A549 (cell line): ENCODE measurements at regions not wholly inside any gene's neighbourhood (a gene's known extent, or its start where the extent isn't known, plus 50 kb on each side); places are given as distances from the start of the nearest gene placed in this dataset.

Experiments used
- ATAC-seq, 2 experiments: fragments of 200-7000 bp in 1 of 2; fragments of >200 bp in 1 of 2; cut with Nextera tagmentation in 1 of 2; cut with Tn5 transposase in 1 of 2; 3 replicates each; pipeline versions ENCODE4 v1.8.0 to v1.9.1; 2018 to 2020; ENCODE audit warnings: mild to moderate bottlenecking in 1 of 2, moderate library complexity in 1 of 2
- CTCF ChIA-PET: fragments of 300-600 bp; sonication (Branson Sonifier 250); formaldehyde crosslinking; extraction: SDS; loops from one replicate; lab custom pipeline; 2021; ENCODE audit warnings: antibody characterized with exemption, inconsistent platforms; lab: Yijun Ruan, JAX
- POLR2A ChIA-PET: fragments of 350-600 bp; formaldehyde crosslinking; extraction: SDS; loops from one replicate; lab custom pipeline; 2021; ENCODE audit warnings: antibody characterized with exemption, inconsistent platforms; lab: Yijun Ruan, JAX
- DNase-seq, 2 experiments: peaks; one replicate each; pipeline versions ENCODE4 v3.0.0 to v3.0.0-alpha.2; 2011 to 2016; ENCODE audit warnings: low read depth in 1 of 2, low spot score in 1 of 2
- FAIRE-seq: peaks from 2 replicates; lab custom pipeline; 2011; peaks lifted over from hg19 to GRCh38; lab: Jason Lieb, UNC
- H3K27ac ChIP-seq, 2 experiments: fragments of >200 bp; sonication (Bioruptor Twin); formaldehyde crosslinking; 3 replicates each; pipeline ENCODE4 v1.5.1; 2016 to 2017
- H3K4me1 ChIP-seq: fragments of >200 bp; sonication (Bioruptor Twin); formaldehyde crosslinking; 3 replicates; pipeline ENCODE4 v1.6.1; 2016
- H3K4me2 ChIP-seq: fragments of >200 bp; sonication (Bioruptor Twin); formaldehyde crosslinking; 3 replicates; pipeline ENCODE4 v1.6.1; 2016
- H3K4me3 ChIP-seq: fragments of >200 bp; sonication (Bioruptor Twin); formaldehyde crosslinking; 3 replicates; pipeline ENCODE4 v1.5.1; 2016
- H3K9me3 ChIP-seq: fragments of >200 bp; sonication (Bioruptor Twin); formaldehyde crosslinking; 3 replicates; pipeline ENCODE4 v1.6.1; 2016
- CHD2 ChIP-seq: fragments of 150-350 bp; IDR thresholded peaks from 2 replicates; pipeline ENCODE4 v1.6.1; 2014; ENCODE audit warnings: low read length; ENCODE audit not compliant: partially characterized antibody
- EHF ChIP-seq: fragments of 250-450 bp; sonication (Bioruptor Pico); IDR thresholded peaks from 2 replicates; pipeline ENCODE4 v1.5.0; 2020; ENCODE audit warnings: mild to moderate bottlenecking
- EHMT2 ChIP-seq: fragments of 200-600 bp; sonication (generic); IDR thresholded peaks from 2 replicates; pipeline ENCODE4 v1.6.1; 2016; ENCODE audit warnings: antibody characterized with exemption, low read depth, mild to moderate bottlenecking, moderate library complexity
- HOXA7 ChIP-seq: fragments of 250-450 bp; sonication (Bioruptor Pico); IDR thresholded peaks from 2 replicates; pipeline ENCODE4 v1.5.0; 2020; ENCODE audit warnings: mild to moderate bottlenecking, moderate library complexity
- HOXB13 ChIP-seq: fragments of 250-450 bp; sonication (Bioruptor Pico); IDR thresholded peaks from 2 replicates; pipeline ENCODE4 v1.5.0; 2020; ENCODE audit warnings: low read depth, mild to moderate bottlenecking, moderate library complexity
- HOXB5 ChIP-seq: fragments of 250-450 bp; sonication (Bioruptor Pico); IDR thresholded peaks from 2 replicates; pipeline ENCODE4 v1.5.0; 2020; ENCODE audit warnings: mild to moderate bottlenecking, moderate library complexity
- MYC ChIP-seq: IDR thresholded peaks from 2 replicates; pipeline ENCODE4 v1.6.1; 2012; ENCODE audit warnings: mild to moderate bottlenecking, inconsistent platforms, low read length, improper control_type of control experiment, borderline replicate concordance
- NPAS2 ChIP-seq: fragments of 250-450 bp; sonication (Bioruptor Pico); IDR thresholded peaks from 2 replicates; pipeline ENCODE4 v1.8.0; 2022; ENCODE audit warnings: mild to moderate bottlenecking, moderate library complexity, borderline replicate concordance
- POLR2A ChIP-seq: IDR thresholded peaks from 2 replicates; pipeline ENCODE4 v1.6.1; 2012; ENCODE audit warnings: mild to moderate bottlenecking, low read length
- RCOR1 ChIP-seq: fragments of 150-350 bp; IDR thresholded peaks from 2 replicates; pipeline ENCODE4 v1.6.1; 2014; ENCODE audit warnings: antibody characterized with exemption, low read length, low read depth
- RNF2 ChIP-seq: fragments of 200-600 bp; sonication (generic); IDR thresholded peaks from 2 replicates; pipeline ENCODE4 v1.6.1; 2016; ENCODE audit warnings: low read depth, mild to moderate bottlenecking, antibody characterized with exemption, moderate library complexity, borderline replicate concordance
- SMC3 ChIP-seq: fragments of >200 bp; sonication (Bioruptor Twin); formaldehyde crosslinking; IDR thresholded peaks from 3 replicates; pipeline ENCODE4 v1.6.1; 2018; ENCODE audit warnings: inconsistent platforms
- SREBF2 ChIP-seq: fragments of 450-650 bp; IDR thresholded peaks from 2 replicates; pipeline ENCODE4 v1.6.1; 2014; ENCODE audit warnings: mild to moderate bottlenecking, moderate library complexity
- ZNF302 ChIP-seq: fragments of 250-450 bp; sonication (Bioruptor Pico); IDR thresholded peaks from 2 replicates; pipeline ENCODE4 v1.9.0; 2021; ENCODE audit warnings: inconsistent platforms, mild to moderate bottlenecking, moderate library complexity
- ZSCAN20 ChIP-seq: fragments of 250-450 bp; sonication (Bioruptor Pico); IDR thresholded peaks from 2 replicates; pipeline ENCODE4 v1.8.0; 2022; ENCODE audit warnings: mild to moderate bottlenecking, moderate library complexity
- WGBS: methylation state at CpG from one replicate; pipeline ENCODE4 v1.1.6; 2017; ENCODE audit errors: missing lambda C conversion rate; 5-methylcytosine and 5-hydroxymethylcytosine counted together
- TF ChIP-seq, protein P1 (sequence below): IDR thresholded peaks from 2 replicates; pipeline ENCODE4 v1.6.1; 2012
- TF ChIP-seq, protein P2 (sequence below): fragments of >200 bp; sonication (Bioruptor Twin); formaldehyde crosslinking; IDR thresholded peaks from 3 replicates; pipeline ENCODE4 v1.5.1; 2016
- TF ChIP-seq, protein P3 (sequence below): fragments of >200 bp; sonication (Bioruptor Twin); formaldehyde crosslinking; IDR thresholded peaks from 2 replicates; pipeline ENCODE4 v1.6.1; 2016
- TF ChIP-seq, protein P4 (sequence below): fragments of 250-450 bp; sonication (Bioruptor Pico); IDR thresholded peaks from 2 replicates; pipeline ENCODE4 v1.5.0; 2021; ENCODE audit warnings: mild to moderate bottlenecking, moderate library complexity, borderline replicate concordance
- TF ChIP-seq, protein P5 (sequence below): fragments of 250-450 bp; sonication (Bioruptor Pico); IDR thresholded peaks from 2 replicates; pipeline ENCODE4 v1.5.0; 2020; ENCODE audit warnings: low read depth, mild to moderate bottlenecking, moderate library complexity
- TF ChIP-seq, protein P6 (sequence below): fragments of 150-350 bp; IDR thresholded peaks from 2 replicates; pipeline ENCODE4 v1.6.1; 2014; ENCODE audit warnings: low read depth, mild to moderate bottlenecking, low read length

DNA sequence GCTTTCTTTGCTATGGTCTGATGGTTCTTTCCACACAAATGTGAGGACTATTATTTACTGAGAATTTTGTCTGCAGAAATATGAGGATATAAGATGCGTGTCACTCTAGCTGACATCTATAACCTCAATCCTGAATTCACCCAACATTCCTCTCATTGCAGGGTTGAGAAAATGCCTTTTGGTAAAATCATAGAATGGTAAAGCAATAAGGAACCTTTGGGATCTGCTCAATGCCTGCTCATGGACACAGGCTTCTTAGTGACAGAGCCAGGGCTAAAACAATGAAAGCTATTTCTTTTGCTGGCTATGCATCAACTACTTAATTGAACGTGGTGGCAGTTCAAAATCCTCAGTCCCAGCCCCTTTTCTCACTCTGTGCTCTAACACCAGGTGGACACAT, 199.6 kb downstream of the GAS1 start:
- DNase-seq: no peak
- ChIA-PET POLR2A (no interaction called here), CTCF (no interaction called here)
- no peak for ATAC-seq
- Histone ChIP-seq H3K9me3 (no peaks in the 10 kb centered on the region), H3K4me3 (no peak overlapping the region), H3K27ac (no peak overlapping the region), H3K4me1 (no peaks in the 10 kb centered on the region), H3K4me2 (no peak overlapping the region)
- 25% methylated on average over 2 of the region's 2 CpGs for WGBS
- FAIRE-seq: no peak
- TF ChIP-seq RNF2 (no peak), HOXB13 (CRISPR knock-in tag) (no peak)

DNA sequence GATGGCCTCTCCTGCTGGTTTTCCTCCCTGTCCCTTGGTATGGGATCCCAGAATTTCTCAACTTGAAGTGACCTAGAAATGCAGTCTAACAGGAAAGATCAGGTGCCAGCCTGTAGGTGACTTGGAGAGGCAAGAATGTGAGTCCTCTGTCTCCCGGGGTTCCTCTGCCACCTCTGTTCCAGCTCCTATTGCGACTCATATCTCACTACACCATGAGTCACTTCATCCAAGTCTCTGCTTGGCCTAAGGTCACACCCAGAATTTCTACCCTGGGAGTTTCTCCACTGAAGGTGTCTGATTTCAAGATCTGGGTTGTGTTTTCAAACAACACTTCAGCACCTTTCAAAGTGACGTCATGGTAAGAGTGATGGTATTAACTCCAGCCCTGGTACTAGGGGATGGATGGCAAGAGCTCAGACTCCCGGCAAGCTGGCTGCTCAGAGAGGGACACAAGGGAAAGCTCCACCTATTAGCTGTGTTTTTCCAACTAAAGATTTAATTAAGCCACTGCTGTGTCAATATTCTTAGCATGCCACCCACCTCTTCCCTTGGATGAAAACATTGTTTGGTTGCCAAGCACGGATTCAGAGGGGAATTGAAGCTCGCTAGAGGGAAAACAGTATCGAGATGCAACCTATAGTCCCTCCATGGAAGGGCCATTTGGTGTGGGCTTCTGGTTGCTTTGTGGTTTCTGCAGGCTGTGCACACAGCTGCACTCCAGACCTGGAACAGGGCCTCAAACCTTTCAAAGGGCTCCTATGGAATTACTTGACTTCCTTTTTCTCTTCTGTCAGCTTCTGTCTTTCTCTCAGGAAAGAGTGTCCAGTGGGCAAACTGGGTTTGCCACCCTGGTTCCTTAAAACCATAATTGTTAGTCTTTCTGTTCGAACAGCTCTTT, 205.7 kb downstream of the GAS1 start:
- no peaks in the 10 kb centered on the region for H3K4me1 ChIP-seq
- 8% methylated on average over 8 of the region's 8 CpGs for WGBS
- POLR2A ChIA-PET: no interaction called here
- TF ChIP-seq ZNF302 (CRISPR knock-in tag) (no peak), HOXB5 (CRISPR knock-in tag) (no peak), ZSCAN20 (CRISPR knock-in tag) (no peak), EHF (CRISPR knock-in tag) (no peak), NPAS2 (no peak), MYC (no peak), EHMT2 (no peak), RCOR1 (no peak), SMC3 (no peak), POLR2A (no peak), RNF2 (no peak), CHD2 (no peak), HOXA7 (CRISPR knock-in tag) (no peak), SREBF2 (no peak)
- TF ChIP-seq, protein P1, sequence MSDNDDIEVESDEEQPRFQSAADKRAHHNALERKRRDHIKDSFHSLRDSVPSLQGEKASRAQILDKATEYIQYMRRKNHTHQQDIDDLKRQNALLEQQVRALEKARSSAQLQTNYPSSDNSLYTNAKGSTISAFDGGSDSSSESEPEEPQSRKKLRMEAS: no peak
- TF ChIP-seq, protein P2, sequence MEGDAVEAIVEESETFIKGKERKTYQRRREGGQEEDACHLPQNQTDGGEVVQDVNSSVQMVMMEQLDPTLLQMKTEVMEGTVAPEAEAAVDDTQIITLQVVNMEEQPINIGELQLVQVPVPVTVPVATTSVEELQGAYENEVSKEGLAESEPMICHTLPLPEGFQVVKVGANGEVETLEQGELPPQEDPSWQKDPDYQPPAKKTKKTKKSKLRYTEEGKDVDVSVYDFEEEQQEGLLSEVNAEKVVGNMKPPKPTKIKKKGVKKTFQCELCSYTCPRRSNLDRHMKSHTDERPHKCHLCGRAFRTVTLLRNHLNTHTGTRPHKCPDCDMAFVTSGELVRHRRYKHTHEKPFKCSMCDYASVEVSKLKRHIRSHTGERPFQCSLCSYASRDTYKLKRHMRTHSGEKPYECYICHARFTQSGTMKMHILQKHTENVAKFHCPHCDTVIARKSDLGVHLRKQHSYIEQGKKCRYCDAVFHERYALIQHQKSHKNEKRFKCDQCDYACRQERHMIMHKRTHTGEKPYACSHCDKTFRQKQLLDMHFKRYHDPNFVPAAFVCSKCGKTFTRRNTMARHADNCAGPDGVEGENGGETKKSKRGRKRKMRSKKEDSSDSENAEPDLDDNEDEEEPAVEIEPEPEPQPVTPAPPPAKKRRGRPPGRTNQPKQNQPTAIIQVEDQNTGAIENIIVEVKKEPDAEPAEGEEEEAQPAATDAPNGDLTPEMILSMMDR: no peak
- TF ChIP-seq, protein P3, sequence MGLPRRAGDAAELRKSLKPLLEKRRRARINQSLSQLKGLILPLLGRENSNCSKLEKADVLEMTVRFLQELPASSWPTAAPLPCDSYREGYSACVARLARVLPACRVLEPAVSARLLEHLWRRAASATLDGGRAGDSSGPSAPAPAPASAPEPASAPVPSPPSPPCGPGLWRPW: no peak
- TF ChIP-seq, protein P4, sequence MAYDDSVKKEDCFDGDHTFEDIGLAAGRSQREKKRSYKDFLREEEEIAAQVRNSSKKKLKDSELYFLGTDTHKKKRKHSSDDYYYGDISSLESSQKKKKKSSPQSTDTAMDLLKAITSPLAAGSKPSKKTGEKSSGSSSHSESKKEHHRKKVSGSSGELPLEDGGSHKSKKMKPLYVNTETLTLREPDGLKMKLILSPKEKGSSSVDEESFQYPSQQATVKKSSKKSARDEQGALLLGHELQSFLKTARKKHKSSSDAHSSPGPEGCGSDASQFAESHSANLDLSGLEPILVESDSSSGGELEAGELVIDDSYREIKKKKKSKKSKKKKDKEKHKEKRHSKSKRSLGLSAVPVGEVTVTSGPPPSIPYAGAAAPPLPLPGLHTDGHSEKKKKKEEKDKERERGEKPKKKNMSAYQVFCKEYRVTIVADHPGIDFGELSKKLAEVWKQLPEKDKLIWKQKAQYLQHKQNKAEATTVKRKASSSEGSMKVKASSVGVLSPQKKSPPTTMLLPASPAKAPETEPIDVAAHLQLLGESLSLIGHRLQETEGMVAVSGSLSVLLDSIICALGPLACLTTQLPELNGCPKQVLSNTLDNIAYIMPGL (CRISPR knock-in tag): no peak
- TF ChIP-seq, protein P5, sequence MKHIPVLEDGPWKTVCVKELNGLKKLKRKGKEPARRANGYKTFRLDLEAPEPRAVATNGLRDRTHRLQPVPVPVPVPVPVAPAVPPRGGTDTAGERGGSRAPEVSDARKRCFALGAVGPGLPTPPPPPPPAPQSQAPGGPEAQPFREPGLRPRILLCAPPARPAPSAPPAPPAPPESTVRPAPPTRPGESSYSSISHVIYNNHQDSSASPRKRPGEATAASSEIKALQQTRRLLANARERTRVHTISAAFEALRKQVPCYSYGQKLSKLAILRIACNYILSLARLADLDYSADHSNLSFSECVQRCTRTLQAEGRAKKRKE (CRISPR knock-in tag): no peak
- TF ChIP-seq, protein P6, sequence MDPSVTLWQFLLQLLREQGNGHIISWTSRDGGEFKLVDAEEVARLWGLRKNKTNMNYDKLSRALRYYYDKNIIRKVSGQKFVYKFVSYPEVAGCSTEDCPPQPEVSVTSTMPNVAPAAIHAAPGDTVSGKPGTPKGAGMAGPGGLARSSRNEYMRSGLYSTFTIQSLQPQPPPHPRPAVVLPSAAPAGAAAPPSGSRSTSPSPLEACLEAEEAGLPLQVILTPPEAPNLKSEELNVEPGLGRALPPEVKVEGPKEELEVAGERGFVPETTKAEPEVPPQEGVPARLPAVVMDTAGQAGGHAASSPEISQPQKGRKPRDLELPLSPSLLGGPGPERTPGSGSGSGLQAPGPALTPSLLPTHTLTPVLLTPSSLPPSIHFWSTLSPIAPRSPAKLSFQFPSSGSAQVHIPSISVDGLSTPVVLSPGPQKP: no peak
- H3K4me2 ChIP-seq: no peak overlapping the region
- ATAC-seq: no peak
- no peak overlapping the region for H3K4me3 ChIP-seq
- FAIRE-seq: no peak
- no peaks in the 10 kb centered on the region for H3K9me3 ChIP-seq
- no peak overlapping the region for H3K27ac ChIP-seq
- CTCF ChIA-PET: interaction anchor here (1.1 kb wide), 1 partner anchor 14 kb away, joined by 3 read pairs; no protein-coding TSS in a partner anchor
- DNase-seq: no peak
